Activated naive CD4-positive, alpha-beta T cell treated with anti-CD3 and anti-CD28 coated beads, Interleukin-2, amount 50 U/mL, for 72 hours (primary cell): ENCODE measurements at regions not wholly inside any gene's neighbourhood (a gene's known extent, or its start where the extent isn't known, plus 50 kb on each side); places are given as distances from the start of the nearest gene placed in this dataset.

Experiments
- ATAC-seq, 2 donors: fragments of 150-1000 bp; cut with Tn5 transposase; 2 replicates each; pipeline ENCODE4 v1.10.0; 2021; ENCODE audit warnings: mild to moderate bottlenecking in 2 of 2, moderate library complexity in 2 of 2
- DNase-seq, 2 donors: peaks; one replicate each; pipeline ENCODE4 v3.0.0; 2021 to 2022; ENCODE audit warnings: low spot score in 2 of 2
- H3K27ac Mint-ChIP-seq, 2 donors: one replicate each; pipeline ENCODE4 v1.8.0; 2022; ENCODE audit warnings: mild to moderate bottlenecking in 2 of 2, mixed read lengths in 2 of 2
- H3K36me3 Mint-ChIP-seq, 2 donors: one replicate each; pipeline ENCODE4 v1.8.0; 2022; ENCODE audit warnings: mixed read lengths in 2 of 2
- H3K9me3 Mint-ChIP-seq, 2 donors: one replicate each; pipeline ENCODE4 v1.8.0; 2022; ENCODE audit warnings: mixed read lengths in 2 of 2

DNA sequence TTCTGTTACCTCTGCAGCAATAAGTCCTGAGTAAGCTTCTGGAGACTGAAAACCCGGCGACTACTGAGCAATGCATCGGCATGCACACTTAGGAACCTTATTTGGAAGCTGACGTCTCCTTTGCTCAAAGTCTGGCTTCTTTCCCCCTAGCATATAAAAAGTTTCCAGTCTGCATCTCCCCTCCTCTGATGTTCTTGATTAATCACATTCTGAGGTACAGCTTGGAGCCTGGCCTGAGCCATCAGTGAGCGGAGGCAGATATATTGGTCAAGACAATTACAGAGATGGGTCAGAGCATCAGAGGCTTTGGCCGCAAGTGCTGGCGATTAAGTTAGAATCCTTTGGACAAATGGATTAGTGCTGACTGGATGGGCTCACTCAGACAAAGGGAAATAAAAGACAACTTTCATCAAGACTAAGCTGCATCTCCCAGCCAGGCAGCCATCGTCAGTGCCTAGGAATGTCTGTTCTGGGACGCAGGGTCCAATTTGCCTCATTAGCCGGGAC is 140.7 kb downstream of the MTX3 start:
- H3K9me3 Mint-ChIP-seq, result no peaks in the 10 kb centered on the region
- H3K27ac Mint-ChIP-seq, result no peak overlapping the region
- DNase-seq (no peak), ATAC-seq (no peak)
- no peaks in the 10 kb centered on the region for H3K36me3 Mint-ChIP-seq

DNA sequence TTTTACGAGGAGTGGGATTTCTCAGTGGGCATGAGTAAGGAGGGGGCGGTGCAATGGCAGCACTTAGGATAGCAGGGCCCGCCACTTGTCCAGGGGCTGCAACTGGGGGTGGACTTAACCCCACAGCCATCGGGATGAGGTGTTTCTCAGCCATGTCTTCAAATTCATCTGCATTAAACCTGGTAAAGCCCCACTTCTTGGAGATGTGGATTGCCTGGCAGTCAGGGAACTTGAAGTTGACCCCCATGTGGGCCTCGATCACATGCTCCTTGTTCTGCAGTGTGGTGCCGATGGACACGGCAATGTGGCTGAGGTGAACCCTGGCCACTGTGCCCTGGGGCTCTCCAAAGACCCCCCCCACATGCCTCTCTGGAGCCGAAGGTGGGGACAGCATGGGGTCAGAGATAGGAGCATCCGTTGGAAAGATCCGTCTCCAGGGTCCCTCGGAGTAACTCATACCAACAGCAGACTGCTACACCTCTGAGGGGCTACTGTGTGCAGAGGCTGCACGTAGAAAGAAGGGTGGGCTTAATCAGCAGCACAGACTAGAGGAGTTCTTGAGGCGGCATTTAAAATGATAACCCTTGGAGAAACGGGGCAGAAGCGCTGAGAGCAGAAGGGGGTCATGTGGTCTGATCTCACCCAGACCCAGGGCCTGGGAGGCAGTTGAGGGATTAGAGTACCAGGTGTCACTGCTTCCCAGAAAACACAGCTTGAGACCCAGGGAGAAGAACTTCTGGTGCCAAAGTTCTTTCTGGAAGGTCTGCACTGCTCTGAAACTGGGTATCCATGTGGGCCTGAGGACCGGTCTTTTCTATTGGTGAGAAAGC is 141.4 kb downstream of the MTX3 start:
- DNase-seq (no peak), ATAC-seq (no peak)
- Mint-ChIP-seq H3K9me3 (no peaks in the 10 kb centered on the region), H3K27ac (no peak overlapping the region), H3K36me3 (no peaks in the 10 kb centered on the region)
